ENCODE measurements at regions not wholly inside any gene's neighbourhood (a gene's known extent, or its start where the extent isn't known, plus 50 kb on each side); places are given as distances from the start of the nearest gene placed in this dataset.

- no peak for DNase-seq
Observed at GRCh38 chr5:18119156-18119785, 485.0 kb downstream of the TAF11L14 start.

GRCh38 chr5:18141222-18141621 lies 507.0 kb downstream of the TAF11L14 start:
- no peak for DNase-seq

- DNase-seq, result peak; percentile 0
Observed at GRCh38 chr5:18142831-18143230, 508.6 kb downstream of the TAF11L14 start.

- DNase-seq, result no peak
Observed at GRCh38 chr5:18152671-18153070, 518.4 kb downstream of the TAF11L14 start.

- DNase-seq, result no peak
Observed at GRCh38 chr5:18158166-18158565, 523.9 kb downstream of the TAF11L14 start.

- no peak for DNase-seq
Observed at GRCh38 chr5:18159331-18159730, 525.1 kb downstream of the TAF11L14 start.

GRCh38 chr5:18171684-18172083 lies 537.4 kb downstream of the TAF11L14 start:
- no peak for DNase-seq

GRCh38 chr5:18179579-18179978 lies 545.3 kb downstream of the TAF11L14 start:
- no peak for DNase-seq

- no peak for DNase-seq
Observed at GRCh38 chr5:18181575-18181974, 547.3 kb downstream of the TAF11L14 start.

- no peak for DNase-seq
Observed at GRCh38 chr5:18195910-18196309, 561.6 kb downstream of the TAF11L14 start.

- no peak for DNase-seq
Observed at GRCh38 chr5:18197734-18198133, 563.5 kb downstream of the TAF11L14 start.

GRCh38 chr5:18202164-18202563 lies 567.9 kb downstream of the TAF11L14 start:
- DNase-seq, result no peak

GRCh38 chr5:18203296-18203695 lies 569.0 kb downstream of the TAF11L14 start:
- no peak for DNase-seq

- no peak for DNase-seq
Observed at GRCh38 chr5:18213666-18214065, 579.4 kb downstream of the TAF11L14 start.

- no peak for DNase-seq
Observed at GRCh38 chr5:18216016-18216415, 581.8 kb downstream of the TAF11L14 start.

- no peak for DNase-seq
Observed at GRCh38 chr5:18216729-18217128, 582.5 kb downstream of the TAF11L14 start.

- DNase-seq, result no peak
Observed at GRCh38 chr5:18219241-18219640, 585.0 kb downstream of the TAF11L14 start.

- no peak for DNase-seq
Observed at GRCh38 chr5:18220631-18221030, 586.4 kb downstream of the TAF11L14 start.

- DNase-seq, result no peak
Observed at GRCh38 chr5:18236386-18236785, 602.1 kb downstream of the TAF11L14 start.

GRCh38 chr5:18238321-18238720 lies 604.1 kb downstream of the TAF11L14 start:
- DNase-seq, result no peak

- DNase-seq, result no peak
Observed at GRCh38 chr5:18240971-18241370, 606.7 kb downstream of the TAF11L14 start.

GRCh38 chr5:18243846-18244245 lies 609.6 kb downstream of the TAF11L14 start:
- DNase-seq, result no peak

- DNase-seq, result no peak
Observed at GRCh38 chr5:18244309-18244708, 610.0 kb downstream of the TAF11L14 start.

- DNase-seq, result no peak
Observed at GRCh38 chr5:18252559-18252958, 618.3 kb downstream of the TAF11L14 start.

GRCh38 chr5:18264126-18264882 lies 630.0 kb downstream of the TAF11L14 start:
- DNase-seq, result no peak
